NAMALWA (cell line): ENCODE measurements at regions not wholly inside any gene's neighbourhood (a gene's known extent, or its start where the extent isn't known, plus 50 kb on each side); places are given as distances from the start of the nearest gene placed in this dataset.
"Not testable (repeated sequence)": the region's sequence is repeated elsewhere in the genome, so short reads cannot be mapped to it uniquely, and the experiment has no call there.

Source experiments
- DNase-seq: peaks from one replicate; pipeline ENCODE4 v3.0.0-alpha.2; 2015; ENCODE audit warnings: low spot score

DNA sequence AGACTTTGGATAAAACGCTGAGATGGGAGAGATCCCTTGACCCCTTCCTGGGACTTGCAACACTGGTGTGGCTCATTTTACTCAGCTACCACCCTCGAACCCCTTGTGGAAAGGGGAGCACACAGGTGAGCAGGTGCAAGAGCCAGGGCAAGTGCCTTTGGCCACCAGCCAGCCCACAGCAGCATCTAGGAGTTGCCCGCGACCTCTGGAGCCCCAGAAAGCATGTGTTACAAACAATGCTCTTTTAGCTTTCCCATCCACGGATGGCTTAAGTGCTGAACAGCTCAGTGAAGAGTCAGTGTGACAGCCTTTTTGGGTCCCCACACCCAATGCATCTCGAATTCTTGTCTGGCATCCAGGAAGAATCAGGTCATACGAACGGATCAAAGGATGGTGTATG is 197.8 kb downstream of the MEMO1 start:
- DNase-seq, result no peak

- DNase-seq, result peak; percentile 36
These were observed 198.6 kb downstream of the MEMO1 start for GRCh38 chr2:31812051-31812798.

DNA sequence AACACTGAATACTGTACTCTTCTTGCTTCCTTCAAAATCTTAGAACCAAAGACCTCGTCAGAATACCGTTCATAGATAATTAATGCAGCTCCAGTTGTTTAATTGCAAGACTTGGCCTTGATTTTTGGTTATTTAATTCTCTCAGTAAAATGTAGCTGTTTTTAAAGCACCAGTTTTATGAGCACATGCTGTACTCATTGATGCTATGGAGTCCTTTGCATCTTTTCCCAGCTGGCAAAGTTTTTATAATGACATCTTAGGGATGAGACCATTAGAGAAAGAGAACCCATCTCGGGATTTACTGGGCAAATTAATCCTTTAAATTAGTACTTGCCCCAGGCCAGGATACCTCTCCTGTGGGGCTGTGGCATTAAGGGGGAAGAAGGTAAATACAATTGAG is 199.3 kb downstream of the MEMO1 start:
- DNase-seq, result no peak

- DNase-seq, result no peak
These were observed 200.4 kb downstream of the MEMO1 start for GRCh38 chr2:31810200-31810917.

- no peak for DNase-seq
These were observed 205.1 kb downstream of the MEMO1 start for GRCh38 chr2:31805688-31806087.

GRCh38 chr2:31803481-31804153 is 207.2 kb downstream of the MEMO1 start:
- DNase-seq, result not testable (repeated sequence)

DNA sequence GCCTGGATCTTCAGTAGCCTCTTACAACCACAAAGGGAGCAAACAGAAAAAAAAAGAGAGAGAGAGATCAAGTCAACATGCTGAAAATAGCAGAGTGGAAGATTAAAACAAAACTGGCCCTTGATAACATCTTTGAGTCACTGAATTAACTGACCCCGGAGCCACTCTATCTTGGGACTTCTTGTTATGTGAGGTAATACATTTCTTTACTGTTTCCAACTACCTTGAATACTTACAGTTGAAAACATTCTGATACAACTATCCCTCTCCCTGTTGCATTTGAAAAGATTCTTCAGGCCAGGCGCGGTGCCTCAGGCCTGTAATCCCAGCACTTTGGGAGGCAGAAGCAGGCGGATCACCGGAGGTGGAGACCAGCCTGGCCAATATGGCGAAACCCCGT is 208.1 kb downstream of the MEMO1 start:
- DNase-seq, result no peak

- not testable (repeated sequence) for DNase-seq
These were observed 211.5 kb downstream of the MEMO1 start for GRCh38 chr2:31799282-31799681.

DNA sequence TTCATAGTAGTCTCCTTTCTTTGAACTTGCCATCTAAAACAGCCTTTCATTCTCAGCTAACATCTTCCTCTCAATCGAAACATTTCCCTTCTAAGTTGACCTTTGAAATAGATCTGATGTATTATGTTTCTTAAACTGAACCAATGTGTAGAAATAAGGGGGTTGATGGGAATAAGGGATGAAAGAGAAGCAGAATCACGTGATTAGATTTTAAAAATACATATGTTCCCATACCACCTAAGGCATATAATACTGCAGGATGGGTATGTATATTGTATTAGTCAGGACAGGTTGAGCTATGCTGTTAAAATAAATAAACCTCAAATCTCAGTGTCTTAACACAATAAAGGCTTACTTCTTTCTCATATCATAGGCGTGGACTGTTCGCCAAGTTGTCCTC is 207.5 kb upstream of the SRD5A2 start:
- DNase-seq, result no peak

DNA sequence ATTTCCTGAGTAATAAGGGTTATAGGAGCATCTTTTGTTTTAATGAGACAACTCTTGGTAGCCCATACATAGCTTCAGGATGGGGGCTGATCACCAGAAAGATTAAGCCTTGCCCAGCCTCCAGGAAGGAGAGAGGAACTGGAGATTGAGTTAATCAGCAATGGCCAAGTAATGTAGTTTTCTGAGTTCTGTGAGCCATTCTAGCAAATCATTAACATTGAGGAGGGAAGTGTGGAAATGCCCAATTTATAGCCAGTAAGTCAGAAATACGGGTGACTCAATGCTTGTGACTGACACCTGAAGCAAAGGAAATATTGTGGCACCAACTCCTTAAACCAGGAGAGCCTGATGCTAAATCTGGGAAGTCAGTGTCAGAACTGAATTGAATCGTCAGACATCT is 205.1 kb upstream of the SRD5A2 start:
- DNase-seq, result no peak

GRCh38 chr2:31784868-31785267 is 204.1 kb upstream of the SRD5A2 start:
- DNase-seq, result peak; percentile 9

GRCh38 chr2:31783446-31784091 is 202.8 kb upstream of the SRD5A2 start:
- DNase-seq, result not testable (repeated sequence)

- no peak for DNase-seq
These were observed 197.4 kb upstream of the SRD5A2 start for GRCh38 chr2:31778153-31778552.

DNA sequence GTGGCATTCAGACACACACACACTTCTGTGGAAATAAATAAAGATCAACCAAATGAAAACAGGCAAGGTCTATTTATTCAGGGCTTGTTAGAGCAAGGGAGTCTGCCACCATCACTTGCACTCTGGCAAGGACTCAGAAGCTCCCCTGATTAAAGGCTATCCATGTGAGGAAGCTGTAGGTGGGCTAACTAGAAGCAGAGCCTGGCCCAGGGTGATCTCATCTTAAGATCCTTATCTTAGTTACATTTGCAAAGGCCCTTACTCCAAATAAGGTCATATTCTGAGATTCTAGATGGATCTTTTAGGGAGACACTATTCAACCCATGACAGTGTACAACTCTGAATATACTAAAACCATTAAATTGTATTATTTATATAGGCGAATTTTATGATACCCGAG is 190.0 kb upstream of the SRD5A2 start:
- no peak for DNase-seq

- no peak for DNase-seq
These were observed 184.6 kb upstream of the SRD5A2 start for GRCh38 chr2:31765078-31765945.

GRCh38 chr2:31764169-31764568 is 183.4 kb upstream of the SRD5A2 start:
- DNase-seq, result no peak

DNA sequence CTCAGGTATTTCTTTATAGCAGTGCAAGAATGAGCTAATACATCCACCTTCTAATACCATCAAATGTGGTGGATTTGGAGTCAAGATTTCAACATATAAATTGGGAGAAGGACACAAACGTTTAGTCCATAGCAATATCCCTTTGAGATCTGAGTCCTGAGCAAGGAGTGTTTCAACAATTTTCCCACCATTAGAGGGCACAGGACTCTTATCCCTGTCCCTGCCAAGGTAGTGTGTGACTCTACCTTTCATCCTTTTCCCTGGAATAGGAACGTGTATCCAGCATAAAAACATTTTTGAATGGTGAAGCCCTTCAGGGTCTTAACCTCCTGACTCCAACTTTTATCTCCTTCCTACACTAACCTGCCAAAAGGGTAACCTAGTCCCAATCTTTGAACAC is 181.3 kb upstream of the SRD5A2 start:
- DNase-seq, result no peak

GRCh38 chr2:31757351-31757750 is 176.6 kb upstream of the SRD5A2 start:
- not testable (repeated sequence) for DNase-seq

DNA sequence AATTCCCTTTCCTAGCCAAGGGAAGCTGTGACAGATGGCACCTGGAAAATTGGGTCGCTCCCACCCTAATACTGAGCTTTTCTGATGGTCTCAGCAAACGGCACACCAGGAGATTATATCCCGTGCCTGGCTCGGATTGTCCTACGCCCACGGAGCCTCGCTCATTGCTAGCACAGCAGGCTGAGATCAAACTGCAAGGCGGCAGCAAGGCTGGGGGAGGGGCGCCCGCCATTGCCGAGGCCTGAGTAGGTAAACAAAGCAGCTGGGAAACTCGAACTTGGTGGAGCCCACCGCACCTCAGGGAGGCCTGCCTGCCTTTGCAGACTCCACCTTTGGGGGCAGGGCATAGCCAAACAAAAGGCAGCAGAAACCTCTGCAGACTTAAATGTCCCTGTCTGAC is 168.0 kb upstream of the SRD5A2 start:
- DNase-seq, result not testable (repeated sequence)

DNA sequence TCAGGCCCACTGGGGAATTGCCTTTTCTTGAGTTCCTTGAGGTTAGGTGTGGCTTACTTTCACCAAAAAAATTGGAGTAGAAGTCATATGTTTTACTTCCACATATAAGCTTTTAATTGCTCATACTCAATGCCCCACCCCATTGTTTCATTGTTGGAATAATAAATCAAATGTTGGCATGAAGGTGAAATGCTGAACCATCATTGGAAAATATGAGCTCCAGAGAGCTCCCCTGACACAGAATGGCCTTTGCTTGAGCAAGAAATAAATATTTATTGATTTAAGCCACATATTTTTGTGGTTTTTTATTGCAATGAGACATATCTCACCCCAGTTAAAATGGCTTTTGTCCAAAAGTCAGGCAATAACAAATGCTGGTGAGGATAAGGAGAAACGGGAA is 167.3 kb upstream of the SRD5A2 start:
- no peak for DNase-seq

DNA sequence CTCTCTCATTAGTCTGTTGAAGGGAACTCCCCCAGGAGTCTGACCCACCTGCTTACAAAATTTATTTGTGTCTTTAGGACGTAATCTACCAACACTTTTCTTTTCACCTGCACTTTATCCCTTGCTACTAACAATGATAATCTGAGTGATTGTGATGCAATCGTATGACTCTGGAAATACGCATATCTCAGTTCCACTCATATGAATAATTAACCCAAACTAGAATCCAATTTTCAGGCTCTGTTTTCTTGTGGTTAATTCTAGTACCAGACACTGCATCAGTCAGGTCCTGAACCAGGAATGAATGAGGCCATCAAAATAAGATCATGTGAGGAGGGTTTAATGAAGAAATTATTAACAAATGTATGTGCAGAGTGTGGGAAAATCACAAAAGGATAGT is 158.4 kb upstream of the SRD5A2 start:
- DNase-seq, result no peak
